ENCODE measurements at regions not wholly inside any gene's neighbourhood (a gene's known extent, or its start where the extent isn't known, plus 50 kb on each side); places are given as distances from the start of the nearest gene placed in this dataset.
A peak's percentile ranks its signal among the peaks of the same experiment; 100 is the strongest.

DNA sequence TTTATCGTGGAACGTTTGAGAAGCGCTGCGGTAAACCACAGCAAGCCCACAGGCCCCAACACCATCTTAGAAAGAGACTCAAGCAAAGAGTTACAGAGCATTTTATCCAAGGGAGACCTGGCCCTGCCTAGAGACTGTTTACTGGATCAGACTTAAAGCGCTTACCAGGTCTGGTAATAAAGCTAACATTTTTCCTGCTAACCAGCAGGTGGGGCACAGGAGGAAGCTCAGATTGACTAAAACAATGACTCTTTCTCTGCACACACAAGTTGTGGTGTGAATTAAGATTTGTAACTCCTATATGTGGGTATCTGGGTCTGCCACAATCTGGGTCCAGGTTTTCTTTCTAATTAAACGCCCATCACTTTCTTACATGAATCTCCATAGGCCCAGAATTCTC is 136.5 kb upstream of the ETS2 start:
- TF ChIP-seq, protein P1, sequence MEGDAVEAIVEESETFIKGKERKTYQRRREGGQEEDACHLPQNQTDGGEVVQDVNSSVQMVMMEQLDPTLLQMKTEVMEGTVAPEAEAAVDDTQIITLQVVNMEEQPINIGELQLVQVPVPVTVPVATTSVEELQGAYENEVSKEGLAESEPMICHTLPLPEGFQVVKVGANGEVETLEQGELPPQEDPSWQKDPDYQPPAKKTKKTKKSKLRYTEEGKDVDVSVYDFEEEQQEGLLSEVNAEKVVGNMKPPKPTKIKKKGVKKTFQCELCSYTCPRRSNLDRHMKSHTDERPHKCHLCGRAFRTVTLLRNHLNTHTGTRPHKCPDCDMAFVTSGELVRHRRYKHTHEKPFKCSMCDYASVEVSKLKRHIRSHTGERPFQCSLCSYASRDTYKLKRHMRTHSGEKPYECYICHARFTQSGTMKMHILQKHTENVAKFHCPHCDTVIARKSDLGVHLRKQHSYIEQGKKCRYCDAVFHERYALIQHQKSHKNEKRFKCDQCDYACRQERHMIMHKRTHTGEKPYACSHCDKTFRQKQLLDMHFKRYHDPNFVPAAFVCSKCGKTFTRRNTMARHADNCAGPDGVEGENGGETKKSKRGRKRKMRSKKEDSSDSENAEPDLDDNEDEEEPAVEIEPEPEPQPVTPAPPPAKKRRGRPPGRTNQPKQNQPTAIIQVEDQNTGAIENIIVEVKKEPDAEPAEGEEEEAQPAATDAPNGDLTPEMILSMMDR (IDR thresholded peaks at IDR 0.05; ENCODE audit: insufficient read depth, low read length, poor library complexity, severe bottlenecking) = peak; percentile 9
- TF ChIP-seq EZH2phosphoT487 (conservative IDR thresholded peaks at IDR 0.05; ENCODE audit: low read length) = no peak

Data from SU-DHL-6 (cell line).